ENCODE measurements at regions not wholly inside any gene's neighbourhood (a gene's known extent, or its start where the extent isn't known, plus 50 kb on each side); places are given as distances from the start of the nearest gene placed in this dataset.

DNA sequence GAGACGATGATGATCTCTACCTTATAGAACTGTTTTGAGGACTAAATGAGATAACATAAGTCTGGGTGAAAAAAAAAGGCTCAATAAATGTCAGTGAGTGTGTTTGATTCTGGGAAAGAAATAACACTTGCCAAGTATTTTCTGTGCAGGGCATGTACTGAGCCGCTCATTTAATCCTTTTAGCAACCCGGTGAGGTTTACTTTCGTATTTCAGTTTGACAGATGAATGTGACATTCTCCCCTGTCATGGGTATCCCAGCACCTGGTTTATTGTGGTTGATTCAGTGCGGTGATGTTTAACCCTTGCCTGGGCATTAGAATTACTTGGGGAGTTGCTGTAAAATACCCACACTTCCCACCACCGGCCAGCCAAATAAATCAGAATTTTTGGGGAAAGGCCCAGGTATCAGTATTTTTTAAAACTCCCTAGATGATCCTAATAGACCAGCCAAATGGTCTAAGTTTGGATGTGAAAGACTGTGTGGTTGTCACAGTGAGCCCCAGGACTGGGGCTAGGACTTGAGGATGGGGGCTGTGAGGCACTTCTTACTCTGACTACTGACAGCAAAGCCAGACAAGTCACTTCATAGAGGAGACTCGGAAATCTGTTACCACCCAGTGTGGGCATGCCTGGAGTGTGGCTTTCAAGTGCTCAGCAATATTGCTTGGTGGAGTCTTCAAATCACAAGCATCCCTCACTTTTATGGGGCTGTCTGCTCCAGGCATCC lies 100.2 kb upstream of the KCNG1 start:
- H3K4me3 ChIP-seq (ENCODE audit: low read depth, low read length) = no peak overlapping the region
- no peak overlapping the region for H3K27ac ChIP-seq
- no peaks in the 10 kb centered on the region for H3K9me3 ChIP-seq (ENCODE audit: severe bottlenecking)
- no peak for DNase-seq
- no peaks in the 10 kb centered on the region for H3K36me3 ChIP-seq
- TF ChIP-seq, protein P1, sequence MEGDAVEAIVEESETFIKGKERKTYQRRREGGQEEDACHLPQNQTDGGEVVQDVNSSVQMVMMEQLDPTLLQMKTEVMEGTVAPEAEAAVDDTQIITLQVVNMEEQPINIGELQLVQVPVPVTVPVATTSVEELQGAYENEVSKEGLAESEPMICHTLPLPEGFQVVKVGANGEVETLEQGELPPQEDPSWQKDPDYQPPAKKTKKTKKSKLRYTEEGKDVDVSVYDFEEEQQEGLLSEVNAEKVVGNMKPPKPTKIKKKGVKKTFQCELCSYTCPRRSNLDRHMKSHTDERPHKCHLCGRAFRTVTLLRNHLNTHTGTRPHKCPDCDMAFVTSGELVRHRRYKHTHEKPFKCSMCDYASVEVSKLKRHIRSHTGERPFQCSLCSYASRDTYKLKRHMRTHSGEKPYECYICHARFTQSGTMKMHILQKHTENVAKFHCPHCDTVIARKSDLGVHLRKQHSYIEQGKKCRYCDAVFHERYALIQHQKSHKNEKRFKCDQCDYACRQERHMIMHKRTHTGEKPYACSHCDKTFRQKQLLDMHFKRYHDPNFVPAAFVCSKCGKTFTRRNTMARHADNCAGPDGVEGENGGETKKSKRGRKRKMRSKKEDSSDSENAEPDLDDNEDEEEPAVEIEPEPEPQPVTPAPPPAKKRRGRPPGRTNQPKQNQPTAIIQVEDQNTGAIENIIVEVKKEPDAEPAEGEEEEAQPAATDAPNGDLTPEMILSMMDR (IDR thresholded peaks at IDR 0.05; ENCODE audit: low read depth, low read length) = no peak
- H3K27me3 ChIP-seq (ENCODE audit: insufficient read depth, low read depth, severe bottlenecking) = peaks cover 87% of the 10 kb centered on the region

DNA sequence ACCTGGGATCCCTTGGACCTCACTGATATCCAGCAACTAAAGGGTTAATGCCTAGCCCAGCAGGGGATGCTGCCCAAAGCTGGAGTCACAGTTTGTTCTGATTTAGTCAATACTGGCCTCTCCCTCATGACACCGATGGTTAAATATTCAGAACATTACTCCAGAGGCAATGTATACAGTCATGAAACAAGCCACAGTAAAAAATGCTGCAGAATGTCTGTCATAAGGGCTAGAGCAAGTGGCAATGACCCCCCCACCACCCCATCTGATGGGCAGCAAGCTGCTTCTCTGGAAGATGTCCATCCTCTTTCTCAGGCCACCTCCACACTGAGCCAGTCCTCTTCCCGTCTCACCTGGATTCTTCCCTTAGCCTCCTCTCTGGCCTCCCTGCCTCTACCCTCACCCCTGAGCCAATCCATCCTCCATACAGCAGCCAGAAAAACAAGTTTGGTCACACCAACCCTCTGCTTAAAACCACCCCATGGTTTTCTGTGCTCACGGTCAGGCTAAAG lies 99.0 kb upstream of the KCNG1 start:
- Histone ChIP-seq H3K36me3 (no peaks in the 10 kb centered on the region), H3K4me3 (ENCODE audit: low read depth, low read length) (no peak overlapping the region), H3K27me3 (ENCODE audit: insufficient read depth, low read depth, severe bottlenecking) (peaks cover 85% of the 10 kb centered on the region), H3K27ac (no peak overlapping the region), H3K9me3 (ENCODE audit: severe bottlenecking) (no peaks in the 10 kb centered on the region)
- DNase-seq = no peak
- TF ChIP-seq, protein P1 (IDR thresholded peaks at IDR 0.05; ENCODE audit: low read depth, low read length) = no peak

DNA sequence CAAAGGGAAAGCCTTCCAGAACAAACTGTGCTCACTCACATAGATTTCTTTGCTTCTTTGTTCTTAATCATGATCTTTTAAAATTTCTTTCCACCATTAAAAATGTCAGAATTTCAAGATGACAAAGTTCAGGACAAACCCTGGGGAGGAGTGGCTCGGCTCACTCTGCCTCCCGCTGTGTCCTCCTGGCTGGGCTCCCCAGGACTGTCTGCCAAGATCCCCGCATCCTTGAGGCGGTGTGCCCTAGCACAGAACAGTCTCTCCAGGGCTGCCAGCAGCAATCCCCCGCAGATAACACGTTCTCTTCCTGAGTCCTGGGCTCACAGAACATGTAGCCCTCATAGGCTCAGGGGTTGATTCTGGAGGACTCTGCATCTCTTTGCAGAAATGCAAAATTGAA lies 98.4 kb upstream of the KCNG1 start:
- DNase-seq = no peak
- Histone ChIP-seq H3K27me3 (ENCODE audit: insufficient read depth, low read depth, severe bottlenecking) (peaks cover 85% of the 10 kb centered on the region), H3K27ac (no peak overlapping the region), H3K4me3 (ENCODE audit: low read depth, low read length) (no peak overlapping the region), H3K9me3 (ENCODE audit: severe bottlenecking) (no peaks in the 10 kb centered on the region), H3K36me3 (no peaks in the 10 kb centered on the region)
- TF ChIP-seq, protein P1 (IDR thresholded peaks at IDR 0.05; ENCODE audit: low read depth, low read length) = no peak

DNA sequence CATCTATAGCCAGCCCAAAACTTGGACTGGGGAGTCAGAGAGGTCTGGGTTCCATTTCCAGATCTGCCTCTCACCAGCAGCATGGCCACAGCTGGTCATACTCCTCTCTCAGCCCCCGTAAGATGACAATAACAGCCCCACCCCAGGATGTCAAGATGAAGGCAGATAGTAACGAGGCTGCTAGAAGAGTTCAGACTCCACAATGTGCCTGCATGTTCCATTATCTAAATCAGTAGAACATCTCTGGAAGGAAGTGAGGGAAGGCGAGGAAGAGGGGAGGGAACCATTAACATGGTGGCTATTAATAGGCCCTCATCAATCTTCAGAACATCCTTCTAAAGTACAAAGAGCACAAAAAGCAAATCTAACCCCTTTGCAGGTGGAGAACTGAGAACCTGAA lies 98.0 kb upstream of the KCNG1 start:
- TF ChIP-seq, protein P1 (IDR thresholded peaks at IDR 0.05; ENCODE audit: low read depth, low read length) = no peak
- DNase-seq = no peak
- H3K36me3 ChIP-seq = no peaks in the 10 kb centered on the region
- peaks cover 85% of the 10 kb centered on the region for H3K27me3 ChIP-seq (ENCODE audit: insufficient read depth, low read depth, severe bottlenecking)
- H3K9me3 ChIP-seq (ENCODE audit: severe bottlenecking) = no peaks in the 10 kb centered on the region
- no peak overlapping the region for H3K27ac ChIP-seq
- H3K4me3 ChIP-seq (ENCODE audit: low read depth, low read length) = no peak overlapping the region

DNA sequence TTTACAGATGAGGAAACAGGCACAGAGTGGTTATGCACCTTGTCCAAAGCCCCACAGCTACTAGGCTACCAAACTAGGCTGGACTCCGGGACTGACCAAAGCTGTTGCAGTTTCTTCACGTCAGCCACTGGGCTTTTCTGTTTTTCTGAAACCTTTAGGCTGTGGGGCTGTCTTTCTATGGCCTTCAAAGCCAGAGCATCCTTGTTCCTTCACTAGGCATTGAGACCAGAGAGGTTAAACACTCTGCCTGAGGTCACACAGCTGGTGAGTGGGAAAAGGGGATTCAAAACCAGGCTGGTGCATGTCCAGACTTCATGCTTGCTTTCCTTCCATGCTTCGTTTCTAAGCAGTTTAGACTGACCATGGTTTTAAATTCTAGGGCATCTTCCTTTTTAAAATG lies 97.5 kb upstream of the KCNG1 start:
- DNase-seq = no peak
- TF ChIP-seq, protein P1 (IDR thresholded peaks at IDR 0.05; ENCODE audit: low read depth, low read length) = no peak
- Histone ChIP-seq H3K9me3 (ENCODE audit: severe bottlenecking) (no peaks in the 10 kb centered on the region), H3K36me3 (no peaks in the 10 kb centered on the region), H3K4me3 (ENCODE audit: low read depth, low read length) (no peak overlapping the region), H3K27ac (no peak overlapping the region), H3K27me3 (ENCODE audit: insufficient read depth, low read depth, severe bottlenecking) (peaks cover 84% of the 10 kb centered on the region)

DNA sequence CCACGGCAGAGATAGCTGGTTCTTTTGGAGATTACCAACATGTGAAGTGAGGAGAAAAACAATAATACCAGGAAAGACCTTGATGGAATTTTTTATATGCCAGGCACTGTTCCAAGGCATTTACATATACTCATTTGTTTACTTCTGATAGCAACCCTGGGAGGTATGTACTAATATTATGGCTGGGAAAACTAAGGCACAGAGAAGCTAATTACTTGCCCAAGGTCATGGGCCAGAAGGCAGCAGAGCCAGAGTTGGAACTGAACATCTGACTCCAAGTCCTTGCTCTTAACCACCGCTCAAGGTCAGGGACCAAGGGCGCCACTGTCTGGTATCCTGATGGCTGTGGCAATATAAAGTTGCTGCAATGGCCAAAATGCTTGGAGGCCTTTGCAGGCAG lies 97.0 kb upstream of the KCNG1 start:
- H3K36me3 ChIP-seq = no peaks in the 10 kb centered on the region
- no peak overlapping the region for H3K27ac ChIP-seq
- no peaks in the 10 kb centered on the region for H3K9me3 ChIP-seq (ENCODE audit: severe bottlenecking)
- H3K4me3 ChIP-seq (ENCODE audit: low read depth, low read length) = no peak overlapping the region
- peaks cover 86% of the 10 kb centered on the region for H3K27me3 ChIP-seq (ENCODE audit: insufficient read depth, low read depth, severe bottlenecking)
- DNase-seq = no peak
- TF ChIP-seq, protein P1 (IDR thresholded peaks at IDR 0.05; ENCODE audit: low read depth, low read length) = no peak

All from WERI-Rb-1 (cell line).